Stimulated activated CD8-positive, alpha-beta memory T cell treated with anti-CD3 and anti-CD28 coated beads, Interleukin-2, amount 100 ng/mL, for 48 hours (primary cell): ENCODE measurements at regions not wholly inside any gene's neighbourhood (a gene's known extent, or its start where the extent isn't known, plus 50 kb on each side); places are given as distances from the start of the nearest gene placed in this dataset.
A peak's percentile ranks its signal among the peaks of the same experiment; 100 is the strongest.

ENCODE experiments used
- DNase-seq, 2 donors: peaks; one replicate each; pipeline ENCODE4 v3.0.0-alpha.2; 2020; ENCODE audit warnings: low read depth in 2 of 2

GRCh38 chr4:100130964-100131363 is 59.3 kb downstream of the DDIT4L start:
- DNase-seq = no peak

- no peak for DNase-seq
Measured at GRCh38 chr4:100130491-100130890, 59.8 kb downstream of the DDIT4L start.

GRCh38 chr4:100129774-100130173 is 60.5 kb downstream of the DDIT4L start:
- no peak for DNase-seq

DNA sequence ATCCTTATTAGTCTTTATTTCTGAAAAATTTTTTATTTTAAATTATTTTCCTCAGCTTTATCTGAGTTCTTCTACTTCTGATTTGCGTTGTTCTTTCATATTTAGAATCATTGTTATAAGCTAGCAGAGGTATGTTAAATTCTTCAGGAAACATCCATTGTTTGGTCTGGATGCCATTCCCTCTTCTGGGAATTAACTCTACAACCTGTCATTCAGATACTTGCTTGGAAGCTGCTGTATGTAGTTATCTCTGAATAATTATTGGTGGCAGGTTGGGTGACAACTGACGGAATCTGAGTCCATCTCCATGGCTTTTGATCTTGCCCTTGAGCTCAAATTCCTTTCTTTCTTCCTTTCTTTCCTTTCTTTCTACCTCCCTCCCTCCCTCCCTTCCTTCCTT is 61.9 kb downstream of the DDIT4L start:
- DNase-seq = no peak

- DNase-seq = no peak
Measured at GRCh38 chr4:100124715-100125114, 65.6 kb downstream of the DDIT4L start.

DNA sequence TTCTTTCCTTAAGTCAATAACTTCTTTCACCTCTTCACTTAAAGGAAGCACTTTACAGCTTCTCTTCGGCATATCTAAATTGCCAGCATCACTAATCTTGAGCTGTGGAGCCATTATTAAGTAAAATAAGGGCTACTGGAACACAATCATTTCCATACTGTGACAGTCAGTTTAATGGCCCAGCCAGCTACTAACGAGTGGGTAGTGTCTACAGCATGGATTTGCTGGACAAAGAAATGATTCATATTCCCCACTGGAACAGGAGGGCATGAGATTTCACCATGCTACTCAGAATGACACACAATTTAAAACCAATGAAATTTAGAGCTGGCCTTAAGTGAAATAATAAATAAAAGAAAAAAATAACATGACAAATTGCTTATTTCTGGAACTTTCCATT is 72.1 kb downstream of the DDIT4L start:
- DNase-seq = no peak

- DNase-seq = no peak
Measured at GRCh38 chr4:100117750-100118149, 72.5 kb downstream of the DDIT4L start.

- no peak for DNase-seq
Measured at GRCh38 chr4:100114909-100115308, 75.4 kb downstream of the DDIT4L start.

DNA sequence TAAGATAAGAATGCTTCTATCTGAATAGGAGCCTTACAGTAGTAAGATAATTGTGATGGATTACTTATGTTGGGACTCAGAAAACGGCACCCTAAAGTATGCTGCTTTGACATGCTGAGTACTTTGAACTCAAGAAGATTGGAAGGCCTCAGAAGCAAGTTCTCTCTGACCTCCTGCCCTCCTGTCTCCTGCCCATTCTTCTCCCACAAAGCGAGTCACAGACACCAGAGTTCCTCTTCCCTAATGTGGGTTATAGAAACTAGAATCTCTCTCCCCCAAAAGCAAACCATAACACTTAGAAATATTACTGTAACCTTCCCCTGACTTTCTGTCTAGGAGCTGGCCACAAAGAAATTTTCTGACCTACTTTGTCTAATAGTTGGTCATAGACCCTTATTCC is 76.5 kb downstream of the DDIT4L start:
- no peak for DNase-seq

DNA sequence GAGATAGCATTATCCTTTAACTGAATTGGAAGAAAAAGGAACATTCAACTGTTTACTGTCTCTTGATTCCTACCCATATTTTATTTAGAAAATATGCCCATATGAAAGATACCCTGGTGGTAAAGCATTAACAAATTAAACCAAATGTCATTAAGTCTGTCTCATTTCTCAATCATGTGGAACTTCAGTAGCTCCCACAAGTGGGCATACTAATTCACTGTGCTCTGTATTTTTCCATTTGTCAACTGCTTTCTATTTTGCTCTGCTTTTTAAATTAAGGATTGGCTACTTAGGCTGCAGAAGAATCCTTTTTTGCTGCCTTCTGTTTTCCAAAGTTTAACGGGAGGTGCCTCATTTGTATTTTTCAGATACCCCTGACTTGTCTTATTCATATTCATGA is 77.2 kb downstream of the DDIT4L start:
- DNase-seq = no peak

- no peak for DNase-seq
Measured at GRCh38 chr4:100109921-100110320, 80.3 kb downstream of the DDIT4L start.

DNA sequence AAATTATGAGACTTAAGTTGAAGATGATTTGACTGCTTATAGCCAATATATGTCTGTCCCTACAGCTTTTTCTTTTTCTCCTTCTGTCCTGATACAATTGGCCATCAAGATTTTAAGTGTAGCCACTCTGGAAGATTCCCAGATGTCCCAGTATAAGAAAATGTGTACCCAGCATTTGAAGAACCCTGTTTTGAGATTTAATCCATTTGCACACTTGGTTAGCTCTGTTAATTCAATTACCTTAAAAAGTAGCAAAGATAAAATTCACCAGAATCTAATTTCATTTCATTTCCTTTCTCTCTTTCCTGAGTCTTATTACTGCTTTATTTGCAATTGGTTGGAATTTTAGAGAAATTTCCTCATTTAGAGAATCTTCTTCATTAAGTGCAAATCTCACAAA is 81.4 kb downstream of the DDIT4L start:
- no peak for DNase-seq

GRCh38 chr4:100106982-100107381 is 83.3 kb downstream of the DDIT4L start:
- DNase-seq = no peak

DNA sequence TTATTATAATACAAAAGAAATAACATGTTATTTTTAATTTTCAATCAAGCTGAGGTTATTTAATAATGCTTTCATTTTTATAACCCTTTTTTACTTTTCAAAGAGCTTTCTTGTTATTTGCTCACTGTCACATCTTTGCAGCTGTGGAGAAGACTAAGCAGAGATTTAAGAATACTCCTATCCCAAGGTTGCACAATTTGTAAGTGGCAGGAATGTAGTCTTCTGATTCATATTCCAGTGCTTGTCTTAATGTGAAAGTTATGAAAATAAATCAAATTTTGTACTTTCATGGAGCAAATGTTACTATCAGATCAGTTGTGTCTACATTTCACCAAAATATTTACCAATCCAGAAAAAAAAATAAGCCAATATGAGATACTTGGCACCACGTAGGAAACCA is 86.6 kb downstream of the DDIT4L start:
- DNase-seq = no peak

DNA sequence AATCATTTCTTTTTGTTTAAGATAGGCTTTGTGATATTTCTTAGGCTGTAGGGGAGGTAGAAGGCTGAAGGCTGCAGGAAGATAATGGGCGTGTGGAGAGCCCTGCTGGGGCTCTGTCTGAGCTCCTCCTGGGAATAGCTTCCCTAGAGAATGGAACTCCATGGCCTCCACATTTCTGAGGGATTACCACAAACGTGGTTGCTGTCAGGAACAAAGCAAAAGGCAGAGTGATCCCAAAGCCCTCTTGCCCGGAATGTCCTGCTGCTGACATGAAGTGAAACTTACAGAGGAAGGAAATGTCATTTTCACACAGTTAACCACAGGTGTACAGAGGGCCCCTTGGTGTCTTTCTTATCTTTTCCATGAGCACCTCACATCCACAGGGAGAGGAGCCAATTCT is 89.3 kb downstream of the DDIT4L start:
- DNase-seq = no peak

DNA sequence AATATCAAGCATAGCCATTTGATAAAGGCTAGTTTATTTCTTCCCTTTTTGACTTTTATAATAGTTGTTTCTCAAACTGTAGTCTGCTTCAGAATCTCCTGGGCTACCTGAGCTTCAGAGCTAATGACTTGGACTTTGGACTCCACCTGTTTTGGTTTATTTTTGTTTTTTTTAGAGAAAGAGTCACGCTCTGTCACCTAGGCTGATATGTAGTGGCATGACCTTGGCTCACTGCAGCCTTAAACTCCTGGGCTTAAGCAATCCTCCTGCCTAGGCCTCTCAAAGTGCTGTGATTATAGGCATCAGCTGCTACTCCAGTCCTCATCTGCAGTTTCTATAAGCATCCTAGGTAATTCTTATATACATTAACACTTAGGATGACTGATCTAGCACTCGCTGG is 90.5 kb downstream of the DDIT4L start:
- no peak for DNase-seq

- DNase-seq = no peak
Measured at GRCh38 chr4:100098681-100099080, 91.6 kb downstream of the DDIT4L start.

DNA sequence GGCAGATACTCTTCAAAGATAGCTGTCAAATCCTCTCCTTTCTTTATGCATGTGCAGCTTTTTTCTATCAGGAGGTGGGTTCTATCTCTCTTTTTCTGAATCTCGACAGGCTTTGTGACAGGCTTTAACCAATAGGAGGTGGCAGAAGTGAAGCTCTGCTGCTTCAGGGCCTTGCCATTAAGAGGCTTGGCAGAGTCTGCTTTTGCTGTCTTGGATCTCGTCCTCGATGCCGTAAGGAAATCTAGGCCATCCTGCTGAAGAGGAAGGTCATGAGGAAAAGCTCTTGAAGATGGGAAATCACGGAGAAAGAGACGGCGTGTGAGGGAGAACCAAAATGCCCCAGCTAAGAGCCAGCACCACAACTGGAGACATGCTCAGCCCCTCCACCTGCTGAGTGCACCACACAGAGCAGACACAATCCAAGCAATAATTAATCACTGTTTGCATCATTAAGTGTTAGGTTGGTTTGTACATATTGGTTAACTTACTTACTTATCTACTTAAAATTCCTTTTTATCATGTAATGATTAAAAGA is 92.2 kb downstream of the DDIT4L start:
- DNase-seq = no peak

DNA sequence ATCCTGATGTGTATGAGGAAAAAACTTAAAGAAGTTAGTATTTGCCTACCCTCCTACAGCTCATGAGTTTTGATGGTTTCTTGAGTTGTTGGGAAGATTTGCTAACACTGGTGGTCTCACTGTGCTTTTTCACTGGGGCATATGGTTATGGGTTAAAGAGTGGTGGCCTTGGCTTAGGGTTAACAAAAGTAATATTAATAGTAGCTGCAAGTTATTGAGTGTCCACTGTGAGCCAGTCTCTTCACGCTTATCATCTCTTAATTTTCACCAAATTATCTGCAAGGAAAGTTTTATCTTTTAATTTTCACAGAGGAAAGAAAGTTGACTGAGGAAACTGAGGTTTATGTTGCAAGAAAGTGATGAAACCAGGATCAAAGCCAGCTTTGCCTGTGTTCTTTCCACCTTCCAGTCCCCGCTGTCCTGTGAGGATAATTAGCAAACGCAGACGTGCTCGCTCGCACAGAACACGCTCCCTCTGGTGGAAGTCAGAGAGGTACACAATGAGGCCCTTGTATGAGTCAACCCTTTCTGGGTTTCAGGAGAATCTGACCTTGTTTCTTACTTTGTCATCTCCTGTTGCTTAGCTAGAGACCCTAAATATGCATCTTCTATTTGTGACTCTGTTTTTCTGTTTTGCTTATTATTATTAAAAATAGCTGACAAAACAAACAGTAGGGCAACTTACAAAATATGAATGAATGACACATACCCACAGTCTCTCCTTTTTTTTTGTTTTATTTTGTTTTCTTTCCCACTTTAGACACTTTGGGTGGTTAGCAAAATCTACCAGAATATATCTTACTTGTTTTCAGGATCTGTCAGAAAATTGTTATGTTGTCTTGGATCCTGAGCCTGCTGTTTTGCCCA is 94.3 kb downstream of the DDIT4L start:
- peak; percentile 27 to 58 for DNase-seq

DNA sequence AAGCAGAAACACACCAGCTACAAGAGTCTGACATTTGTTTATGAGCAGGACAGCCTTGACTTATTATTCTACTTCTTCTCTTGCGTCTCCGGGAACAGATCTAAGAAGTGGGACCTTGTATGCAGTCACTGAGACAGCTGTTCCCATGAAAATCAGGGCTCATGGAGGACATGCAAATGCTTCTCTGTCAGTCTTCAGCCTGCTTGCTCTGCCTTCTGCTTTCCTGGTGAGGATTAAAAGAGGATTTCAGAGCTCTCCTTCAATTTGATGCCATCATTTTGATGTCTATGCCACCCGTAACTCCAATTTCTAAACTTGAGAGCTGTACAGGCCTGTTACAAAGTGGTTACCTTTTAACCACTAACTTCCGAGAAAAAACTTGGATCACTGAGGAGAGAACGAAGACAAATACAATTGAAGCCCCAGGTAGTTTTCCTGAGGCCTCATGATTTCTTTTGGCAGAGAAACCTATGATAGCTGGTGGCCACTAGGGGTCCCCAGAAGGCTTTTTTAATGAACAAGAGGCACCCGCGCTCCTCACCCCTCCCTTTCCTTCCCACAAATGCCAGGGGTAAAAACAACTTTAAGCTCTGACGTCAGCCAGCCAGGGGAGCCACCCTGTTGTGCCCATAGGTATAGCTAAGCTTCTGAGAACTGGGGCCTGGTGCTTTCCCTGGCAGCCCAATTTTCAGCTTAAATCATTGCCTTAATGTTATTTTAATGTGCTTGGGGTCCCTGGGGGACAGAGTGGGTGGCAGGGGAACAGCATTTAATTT is 97.0 kb downstream of the DDIT4L start:
- peak; percentile 60 to 75 for DNase-seq

DNA sequence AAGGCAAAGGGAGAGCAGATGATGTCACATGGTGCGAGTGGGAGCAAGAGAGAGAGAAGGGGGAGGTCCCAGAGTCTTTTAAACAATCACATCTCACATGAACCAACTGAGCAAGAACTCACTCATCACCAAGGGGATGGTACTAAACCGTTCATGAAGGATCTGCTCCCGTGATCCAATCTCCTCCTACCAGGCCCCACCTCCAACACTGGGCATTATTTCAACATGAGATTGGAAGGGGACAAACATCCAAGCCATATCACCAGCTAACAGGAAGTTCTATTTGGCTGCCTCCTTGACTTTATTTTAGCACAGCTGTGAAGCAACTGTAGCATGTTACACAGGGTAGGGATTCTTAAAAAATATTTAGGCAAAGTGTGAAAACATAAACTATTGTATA is 102.5 kb downstream of the DDIT4L start:
- DNase-seq = no peak

DNA sequence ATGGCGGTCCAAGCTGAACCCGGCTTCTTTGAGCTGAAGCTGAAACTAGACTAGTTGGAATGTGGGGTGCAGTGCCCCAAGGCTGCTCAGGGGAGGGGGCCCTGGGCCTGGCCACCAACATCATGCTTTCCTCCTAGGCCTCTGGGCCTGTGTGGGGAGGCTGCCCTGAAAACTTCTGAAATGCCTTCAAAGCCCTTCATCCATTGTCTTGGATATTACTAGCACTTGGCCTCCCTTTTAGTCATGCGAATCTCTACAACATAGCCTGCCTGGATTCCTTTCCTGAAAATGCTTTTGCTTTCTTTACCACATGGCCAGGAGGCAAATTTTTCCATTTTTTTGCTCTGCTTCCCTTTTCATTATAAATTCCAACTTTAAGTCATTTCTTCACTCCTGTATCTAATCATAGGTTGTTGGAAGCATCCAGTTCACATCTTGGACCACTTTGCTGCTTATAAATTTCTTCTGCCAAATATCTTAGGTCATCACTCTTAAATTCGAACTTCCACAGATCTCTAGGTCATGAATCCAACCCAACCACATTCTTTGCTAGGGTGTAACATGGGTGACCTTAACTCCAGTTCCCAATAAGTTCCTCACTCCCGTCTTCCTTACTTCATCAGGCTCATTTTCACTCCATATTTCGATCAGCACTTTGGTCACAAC is 103.4 kb downstream of the DDIT4L start:
- no peak for DNase-seq
